HepG2 (cell line): ENCODE measurements at regions not wholly inside any gene's neighbourhood (a gene's known extent, or its start where the extent isn't known, plus 50 kb on each side); places are given as distances from the start of the nearest gene placed in this dataset.

Source experiments
- EP300 ChIP-seq, 3 experiments: sonication (generic) in 1 of 3; formaldehyde crosslinking in 1 of 3; IDR thresholded peaks; 2 replicates each; pipeline versions ENCODE4 v1.5.1 to v1.6.1; 2011 to 2020; ENCODE audit warnings: low read depth in 2 of 3, low read length in 2 of 3, borderline replicate concordance in 1 of 3, improper control_type of control experiment in 1 of 3, mild to moderate bottlenecking in 1 of 3, missing genetic modification reagents in 1 of 3, moderate library complexity in 1 of 3
- FOXM1 ChIP-seq: sonication (generic); formaldehyde crosslinking; IDR thresholded peaks from 2 replicates; pipeline ENCODE4 v1.5.0; 2020; ENCODE audit warnings: missing genetic modification reagents
- SALL2 ChIP-seq: sonication (generic); formaldehyde crosslinking; IDR thresholded peaks from 2 replicates; pipeline ENCODE4 v1.8.1; 2023; ENCODE audit warnings: mild to moderate bottlenecking, missing genetic modification reagents, inconsistent platforms
- ZBTB7A ChIP-seq: sonication (generic); formaldehyde crosslinking; IDR thresholded peaks from 2 replicates; pipeline ENCODE4 v1.8.0; 2022; ENCODE audit warnings: mild to moderate bottlenecking, missing genetic modification reagents
- ZNF121 ChIP-seq: sonication (generic); formaldehyde crosslinking; IDR thresholded peaks from 2 replicates; pipeline ENCODE4 v1.5.0; 2020; ENCODE audit warnings: mild to moderate bottlenecking, missing genetic modification reagents
- ZNF296 ChIP-seq: sonication (generic); formaldehyde crosslinking; conservative IDR thresholded peaks from 2 replicates; pipeline ENCODE4 v1.5.0; 2020; ENCODE audit warnings: mild to moderate bottlenecking, missing genetic modification reagents

- TF ChIP-seq ZBTB7A (CRISPR knock-in tag): no peak
- TF ChIP-seq SALL2 (CRISPR knock-in tag): no peak
- no peak for TF ChIP-seq ZNF121 (CRISPR knock-in tag)
- TF ChIP-seq FOXM1 (CRISPR knock-in tag): no peak
- no peak for TF ChIP-seq ZNF296 (CRISPR knock-in tag)
- TF ChIP-seq EP300 (IDR thresholded peaks at IDR 0.05; ENCODE audit: low read depth in 2 of 2, low read length in 2 of 2): no peak
- no peak for TF ChIP-seq EP300 (CRISPR knock-in tag; IDR thresholded peaks at IDR 0.05; ENCODE audit: borderline replicate concordance)
Measured at GRCh38 chr7:132051311-132051710, 494.9 kb upstream of the PODXL start.
